ENCODE measurements at regions not wholly inside any gene's neighbourhood (a gene's known extent, or its start where the extent isn't known, plus 50 kb on each side); places are given as distances from the start of the nearest gene placed in this dataset.

DNA sequence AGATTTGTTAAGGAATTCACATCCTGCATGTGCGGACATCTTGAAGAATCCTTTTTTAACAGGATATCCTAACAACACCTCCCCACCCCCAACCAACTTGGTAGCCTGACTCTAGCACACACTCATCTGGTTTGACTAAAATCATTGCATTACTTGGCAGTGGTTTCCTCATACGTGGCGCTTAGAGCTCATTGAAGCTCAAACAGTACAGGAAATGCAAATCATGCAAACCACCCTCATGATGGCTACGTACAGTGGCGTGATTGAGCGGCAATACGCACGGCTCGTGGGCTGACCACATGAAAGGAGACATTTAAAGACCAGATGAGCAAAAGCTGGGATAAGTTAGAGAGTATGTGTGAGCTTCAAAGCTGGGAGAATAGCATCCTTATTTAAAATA, 336.2 kb downstream of the ZEB2 start:
- no peak overlapping the region for H2AFZ ChIP-seq (ENCODE audit: low read length)
- ATAC-seq, result no peak
- H3K4me3 ChIP-seq (ENCODE audit: low read length), result no peak overlapping the region
- no peaks in the 10 kb centered on the region for H3K27me3 ChIP-seq (ENCODE audit: low read length)
- no peak for DNase-seq
- no peak for TF ChIP-seq EZH2phosphoT487 (IDR thresholded peaks at IDR 0.05; ENCODE audit: borderline replicate concordance, low read length)
- no peak for TF ChIP-seq EZH2 (IDR thresholded peaks at IDR 0.05; ENCODE audit: low read length, unreplicated experiment)
- no peak for TF ChIP-seq CTCF (conservative IDR thresholded peaks at IDR 0.05; ENCODE audit: low read depth, low read length)
- H3K79me2 ChIP-seq (ENCODE audit: low read length), result no peaks in the 10 kb centered on the region
- H3K36me3 ChIP-seq (ENCODE audit: low read depth, low read length), result no peaks in the 10 kb centered on the region
- H3K9me2 ChIP-seq (replicated peaks; ENCODE audit: low read length), result no peaks in the 10 kb centered on the region
- H3K27ac ChIP-seq (ENCODE audit: low read length), result no peak overlapping the region
- no peaks in the 10 kb centered on the region for H4K20me1 ChIP-seq (ENCODE audit: low read length)
- H3K4me2 ChIP-seq (ENCODE audit: low read length), result no peak overlapping the region
- H3K9me3 ChIP-seq (ENCODE audit: low read length), result no peaks in the 10 kb centered on the region
- no peak overlapping the region for H3K9ac ChIP-seq (ENCODE audit: low read length)
- H3K4me1 ChIP-seq (ENCODE audit: insufficient read depth, low read length), result no peaks in the 10 kb centered on the region
- CTCF ChIA-PET, result no interaction called here
- BruUV-seq (replicated peaks), result no TSS peak
- intact Hi-C loops (cut with micrococcal nuclease), result no loop called here
- H3F3A ChIP-seq (ENCODE audit: low read length, unreplicated experiment), result no peaks in the 10 kb centered on the region
- POLR2A ChIA-PET (ENCODE audit: unreplicated experiment), result no interaction called here

- Histone ChIP-seq H4K20me1 (ENCODE audit: low read length) (no peaks in the 10 kb centered on the region), H3K27ac (ENCODE audit: low read length) (no peak overlapping the region), H3K36me3 (ENCODE audit: low read depth, low read length) (no peaks in the 10 kb centered on the region), H3K9me3 (ENCODE audit: low read length) (no peaks in the 10 kb centered on the region), H3K4me1 (ENCODE audit: insufficient read depth, low read length) (no peaks in the 10 kb centered on the region), H3K79me2 (ENCODE audit: low read length) (no peaks in the 10 kb centered on the region), H3K4me3 (ENCODE audit: low read length) (no peak overlapping the region), H3F3A (ENCODE audit: low read length, unreplicated experiment) (no peaks in the 10 kb centered on the region), H3K9ac (ENCODE audit: low read length) (no peak overlapping the region), H3K27me3 (ENCODE audit: low read length) (no peaks in the 10 kb centered on the region), H3K9me2 (replicated peaks; ENCODE audit: low read length) (no peaks in the 10 kb centered on the region), H3K4me2 (ENCODE audit: low read length) (no peak overlapping the region), H2AFZ (ENCODE audit: low read length) (no peak overlapping the region)
- ATAC-seq (no peak), DNase-seq (no peak)
- POLR2A ChIA-PET (ENCODE audit: unreplicated experiment), result no interaction called here
- no peak for TF ChIP-seq CTCF (conservative IDR thresholded peaks at IDR 0.05; ENCODE audit: low read depth, low read length)
- TF ChIP-seq EZH2 (IDR thresholded peaks at IDR 0.05; ENCODE audit: low read length, unreplicated experiment), result no peak
- TF ChIP-seq EZH2phosphoT487 (IDR thresholded peaks at IDR 0.05; ENCODE audit: borderline replicate concordance, low read length), result no peak
- no TSS peak for BruUV-seq (replicated peaks)
- intact Hi-C loops (cut with micrococcal nuclease), result no loop called here
- CTCF ChIA-PET, result no interaction called here
These were observed 338.9 kb downstream of the ZEB2 start for GRCh38 chr2:144181001-144181400.

DNA sequence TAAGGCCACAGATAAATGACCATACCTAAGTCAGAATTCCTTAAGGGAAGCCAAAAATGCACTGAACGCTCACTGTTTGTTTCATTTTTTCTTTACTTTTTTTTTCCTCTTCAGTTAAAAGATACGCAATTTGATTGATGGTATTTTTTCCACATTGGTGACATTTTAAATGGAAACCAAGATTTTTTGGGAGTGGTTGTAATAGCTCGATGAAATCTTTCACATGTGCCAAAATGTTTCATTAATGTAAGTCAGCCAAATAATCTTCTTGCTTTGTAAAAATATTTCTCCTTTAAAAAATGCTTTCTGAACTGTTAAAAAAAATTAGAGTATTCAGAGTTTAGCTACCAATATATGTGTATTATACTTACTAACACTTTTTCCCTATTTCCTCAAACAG, 339.8 kb downstream of the ZEB2 start:
- CTCF ChIA-PET, result no interaction called here
- Histone ChIP-seq H2AFZ (ENCODE audit: low read length) (no peak overlapping the region), H4K20me1 (ENCODE audit: low read length) (no peaks in the 10 kb centered on the region), H3K4me2 (ENCODE audit: low read length) (no peak overlapping the region), H3K27ac (ENCODE audit: low read length) (no peak overlapping the region), H3K4me1 (ENCODE audit: insufficient read depth, low read length) (no peaks in the 10 kb centered on the region), H3K36me3 (ENCODE audit: low read depth, low read length) (no peaks in the 10 kb centered on the region), H3K9me3 (ENCODE audit: low read length) (no peaks in the 10 kb centered on the region), H3K9me2 (replicated peaks; ENCODE audit: low read length) (no peaks in the 10 kb centered on the region), H3K4me3 (ENCODE audit: low read length) (no peak overlapping the region), H3K79me2 (ENCODE audit: low read length) (no peaks in the 10 kb centered on the region), H3K27me3 (ENCODE audit: low read length) (no peaks in the 10 kb centered on the region), H3F3A (ENCODE audit: low read length, unreplicated experiment) (no peaks in the 10 kb centered on the region), H3K9ac (ENCODE audit: low read length) (no peak overlapping the region)
- DNase-seq, result no peak
- no peak for TF ChIP-seq CTCF (conservative IDR thresholded peaks at IDR 0.05; ENCODE audit: low read depth, low read length)
- TF ChIP-seq EZH2phosphoT487 (IDR thresholded peaks at IDR 0.05; ENCODE audit: borderline replicate concordance, low read length), result no peak
- no peak for TF ChIP-seq EZH2 (IDR thresholded peaks at IDR 0.05; ENCODE audit: low read length, unreplicated experiment)
- intact Hi-C loops (cut with micrococcal nuclease), result no loop called here
- no TSS peak for BruUV-seq (replicated peaks)
- ATAC-seq, result no peak
- POLR2A ChIA-PET (ENCODE audit: unreplicated experiment), result no interaction called here

Measured in PC-3 (cell line).